GM19438 (cell line): ENCODE measurements at regions not wholly inside any gene's neighbourhood (a gene's known extent, or its start where the extent isn't known, plus 50 kb on each side); places are given as distances from the start of the nearest gene placed in this dataset.

Experiments
- ATAC-seq: cut with Tn5 transposase; IDR thresholded peaks from one replicate; pipeline ENCODE4 v1.9.1; 2021; ENCODE audit warnings: low read depth; ENCODE audit not compliant: unreplicated experiment

DNA sequence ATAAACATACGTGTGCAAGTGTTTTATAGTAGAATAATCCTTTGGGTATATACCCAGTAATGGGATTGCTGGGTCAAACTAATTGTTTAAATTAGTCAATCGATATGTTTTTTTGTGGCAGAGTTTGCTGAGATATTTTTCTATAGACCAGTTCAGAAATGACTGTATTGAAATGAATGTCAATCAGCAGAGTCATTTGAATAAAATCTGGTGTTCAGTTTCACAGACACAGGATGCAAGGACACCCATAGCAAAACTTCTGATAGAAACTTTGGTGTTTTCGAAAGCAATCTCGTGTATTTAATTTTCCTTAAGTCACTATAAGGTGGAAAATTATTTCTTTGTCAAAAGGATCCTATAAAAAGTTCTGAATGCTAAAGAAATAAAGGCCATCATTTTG, 434.4 kb downstream of the RAP2B start:
- no peak for ATAC-seq

DNA sequence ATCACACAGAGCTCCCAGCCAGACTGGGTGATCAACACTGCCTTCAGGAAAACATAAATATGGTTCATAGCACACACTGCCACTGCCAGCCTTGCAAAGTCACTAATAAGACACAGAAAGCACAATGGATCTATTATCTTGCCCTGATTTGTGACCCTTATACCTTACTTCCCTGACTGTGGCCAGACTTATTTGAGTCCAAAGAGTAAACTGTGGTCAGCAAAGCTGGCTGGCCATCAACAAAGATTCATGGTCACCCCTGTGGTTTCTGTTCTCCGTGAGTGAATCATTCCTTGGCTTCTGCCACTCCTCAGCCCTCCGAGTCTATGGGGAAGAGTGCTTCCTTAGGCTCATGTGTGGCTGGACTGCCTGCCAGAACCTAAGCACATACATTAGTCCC, 437.7 kb downstream of the RAP2B start:
- ATAC-seq = no peak

DNA sequence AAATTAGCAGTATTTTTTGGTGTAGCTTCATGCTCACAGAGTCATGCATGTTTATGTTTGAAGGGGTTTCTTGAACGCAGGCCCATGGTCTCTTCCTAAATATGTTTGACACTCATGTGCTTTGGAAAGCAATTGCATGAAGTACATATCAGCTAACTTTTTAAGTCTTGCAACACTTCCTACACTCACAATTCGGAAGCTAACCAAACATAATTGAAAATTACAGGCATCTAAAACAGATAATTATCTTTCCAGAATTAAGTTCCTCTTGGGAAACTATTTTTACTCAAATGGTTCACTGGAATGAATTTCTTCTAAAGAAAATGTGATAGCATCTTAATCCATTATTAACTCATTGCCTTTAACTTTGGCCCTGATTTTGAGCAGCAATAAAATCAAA, 438.9 kb downstream of the RAP2B start:
- no peak for ATAC-seq

DNA sequence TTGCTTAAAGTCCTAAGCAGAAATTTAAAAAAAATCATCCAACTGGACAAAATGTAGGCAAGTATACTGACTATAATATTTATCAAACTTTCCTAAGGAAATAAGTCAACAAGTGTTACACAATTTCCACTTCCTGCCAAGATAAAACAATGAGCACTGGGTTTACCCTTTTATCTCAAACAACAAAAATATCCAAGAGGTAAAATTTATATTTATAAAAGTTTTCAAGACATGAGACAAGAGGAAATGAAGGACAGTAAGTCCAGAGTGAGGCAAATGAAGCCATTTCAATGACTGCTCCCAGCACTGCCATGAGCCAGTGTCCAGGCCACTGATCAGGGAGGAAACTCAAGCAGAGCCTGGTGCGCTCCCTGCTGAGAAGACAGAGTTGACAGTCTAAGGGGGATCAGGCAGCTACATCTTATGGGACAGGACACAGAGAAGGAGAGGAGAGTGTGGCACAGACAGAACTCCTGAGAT, 439.4 kb downstream of the RAP2B start:
- ATAC-seq = no peak

DNA sequence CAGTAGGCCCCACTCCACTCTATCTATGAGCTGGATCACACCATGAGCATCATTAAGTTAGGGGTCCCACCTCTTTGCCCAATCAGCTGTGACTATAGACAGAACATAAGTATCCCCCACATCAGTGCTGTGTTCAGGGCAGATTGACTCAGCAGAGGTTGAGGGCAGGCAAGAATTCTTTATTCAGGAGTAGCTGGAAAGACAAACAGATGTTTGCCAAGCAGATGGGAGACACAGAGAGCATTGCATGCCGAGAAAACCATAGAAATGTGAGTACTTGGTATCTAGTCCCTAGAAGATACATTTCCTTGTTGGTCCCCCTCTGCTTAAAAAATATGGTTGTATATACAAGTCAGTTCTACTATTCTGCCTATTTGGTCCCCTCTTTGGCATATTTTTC, 440.8 kb downstream of the RAP2B start:
- no peak for ATAC-seq

DNA sequence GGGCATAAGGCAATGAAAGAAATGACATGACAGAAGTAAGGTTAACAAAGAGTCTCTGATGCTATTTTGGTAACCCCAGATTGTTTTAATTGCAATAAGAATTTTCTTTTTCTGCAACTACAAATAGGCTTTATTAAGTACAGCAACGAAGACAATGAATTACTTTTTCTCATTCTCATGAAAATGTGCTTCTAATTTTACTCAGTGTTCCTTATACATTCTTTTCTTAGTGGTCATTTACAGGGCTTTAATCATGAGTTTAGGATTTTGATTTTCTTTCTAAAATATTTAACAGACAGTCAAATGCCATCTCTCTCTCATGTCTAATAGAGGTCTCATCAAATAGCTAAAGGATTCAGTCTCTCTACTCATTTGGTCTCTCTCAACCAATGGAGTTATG, 452.1 kb downstream of the RAP2B start:
- no peak for ATAC-seq

DNA sequence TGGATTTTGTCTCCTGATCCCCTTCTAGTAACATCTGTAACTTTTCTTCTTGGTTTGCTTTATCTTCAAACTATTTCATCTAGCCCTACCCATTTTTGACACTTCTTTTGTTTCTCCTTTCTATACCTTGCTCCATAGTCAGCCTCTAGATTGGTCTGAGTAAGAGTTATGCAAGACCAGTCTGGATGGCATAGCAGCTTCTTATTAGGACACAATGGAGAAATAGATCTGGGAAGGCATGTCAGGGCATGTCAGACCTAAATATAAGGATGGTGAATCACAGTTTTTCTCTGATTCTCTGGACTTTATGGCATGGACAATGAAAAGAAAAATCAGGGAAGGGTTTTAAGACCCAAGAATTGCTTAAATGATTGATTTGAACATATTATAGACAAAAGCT, 452.5 kb downstream of the RAP2B start:
- ATAC-seq = no peak

DNA sequence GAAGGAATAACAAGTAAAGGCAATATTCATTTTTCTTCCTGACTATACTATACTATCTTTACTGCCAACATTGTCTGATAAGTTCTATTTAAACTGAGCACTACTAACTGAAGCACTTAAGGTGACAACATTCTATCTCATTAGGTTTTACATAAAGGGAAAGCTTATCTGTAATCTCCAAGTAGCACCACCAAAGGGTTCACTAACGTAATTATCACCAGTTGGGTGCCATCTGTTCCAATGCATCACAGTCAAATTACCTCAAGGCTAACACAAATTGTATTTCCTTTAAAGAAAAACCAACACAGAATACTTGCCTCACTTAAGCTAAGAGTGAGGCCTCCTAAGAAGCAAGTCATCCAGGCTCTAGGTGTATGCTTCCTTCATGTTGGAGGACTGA, 453.8 kb downstream of the RAP2B start:
- ATAC-seq = no peak

DNA sequence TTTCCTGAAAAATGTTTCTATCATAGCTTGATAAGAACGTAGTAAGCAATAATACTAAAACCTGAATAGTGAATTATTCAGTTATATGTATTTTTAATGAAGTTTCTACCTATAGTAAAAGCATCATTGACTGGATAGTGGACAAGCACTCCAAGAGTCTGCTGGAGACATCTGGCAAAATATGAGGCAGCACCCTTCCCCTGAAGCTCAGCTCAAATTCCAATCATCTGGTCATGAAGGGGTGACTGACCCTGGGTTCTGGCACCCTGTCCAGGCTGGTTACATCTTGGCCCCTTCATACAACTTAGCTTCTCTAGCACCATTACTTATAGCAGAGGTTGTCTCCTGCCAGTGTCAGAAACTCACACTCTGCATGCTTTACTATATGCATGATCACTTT, 455.4 kb downstream of the RAP2B start:
- no peak for ATAC-seq

DNA sequence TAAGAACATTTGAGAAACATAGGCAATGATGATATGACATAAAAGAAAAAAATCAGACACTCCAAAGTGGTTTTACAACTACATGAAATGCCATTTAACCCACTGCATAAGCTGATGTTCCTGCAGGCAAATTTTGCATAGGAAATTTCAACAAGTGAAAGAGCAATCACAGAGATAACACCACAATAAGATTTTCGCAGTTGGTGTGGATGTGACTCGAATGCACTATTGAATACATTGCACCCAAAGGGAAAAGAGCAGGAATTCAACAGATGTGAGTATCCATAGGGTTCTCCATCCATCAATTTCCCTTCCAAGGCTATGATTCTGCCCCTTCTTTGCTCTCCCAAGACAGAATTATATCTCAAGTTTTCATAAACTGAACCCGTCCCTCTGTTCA, 456.1 kb downstream of the RAP2B start:
- no peak for ATAC-seq

DNA sequence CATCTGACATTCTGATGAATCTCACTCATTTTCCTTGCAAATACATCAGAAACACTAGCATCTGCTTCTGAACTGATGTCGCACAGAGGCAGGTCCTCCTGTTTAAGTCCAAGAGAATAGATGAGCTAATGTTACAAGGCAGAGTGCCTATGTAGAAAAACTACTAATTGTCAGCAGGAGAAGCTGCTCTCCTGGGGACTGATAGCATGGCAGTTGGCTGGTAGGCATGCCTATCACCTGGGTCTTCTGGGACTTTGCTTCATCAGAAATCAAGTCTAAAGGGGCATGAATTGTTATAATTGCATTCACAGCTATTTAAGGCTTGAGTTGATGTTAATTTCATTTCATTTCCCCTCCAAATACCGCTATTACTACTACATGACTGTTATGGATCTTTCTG, 457.2 kb downstream of the RAP2B start:
- ATAC-seq = no peak

DNA sequence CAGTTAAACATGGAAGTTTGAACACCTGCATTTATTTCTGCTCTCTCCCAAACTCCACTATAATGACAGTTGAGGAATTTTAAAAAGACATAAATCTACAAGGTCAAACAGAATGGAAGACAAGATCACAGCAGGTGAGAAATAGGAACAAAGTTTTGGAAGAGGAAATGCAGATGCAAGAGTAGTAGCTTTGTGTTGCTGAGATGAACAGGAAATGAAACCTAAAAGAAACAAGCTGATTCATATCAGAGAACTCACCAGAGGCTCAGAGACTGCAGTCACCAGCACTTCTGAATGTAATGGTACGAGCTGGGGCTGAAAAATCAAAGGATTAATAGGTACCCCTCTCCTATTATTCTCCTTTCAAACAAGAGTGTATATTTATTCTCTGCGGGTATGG, 459.9 kb downstream of the RAP2B start:
- peak; percentile 97 for ATAC-seq

DNA sequence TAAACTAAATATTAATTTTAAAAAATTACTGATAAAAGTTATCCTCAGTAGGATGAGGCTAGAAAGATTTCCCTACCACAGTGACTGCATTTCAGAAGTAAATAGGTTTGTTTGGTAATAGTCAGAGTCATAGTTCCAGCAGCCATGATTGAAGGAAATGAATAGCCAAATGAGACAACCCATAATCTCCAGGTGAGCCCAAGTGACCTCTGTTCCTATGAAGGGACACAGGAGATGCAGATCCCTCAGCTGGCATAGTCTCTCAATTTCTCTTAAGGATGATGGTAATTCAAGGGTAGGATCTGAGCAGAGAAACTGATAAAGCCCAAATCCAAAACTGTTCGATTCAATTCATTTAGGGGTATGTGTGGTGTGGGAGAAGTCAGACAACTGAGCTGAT, 461.8 kb downstream of the RAP2B start:
- no peak for ATAC-seq

DNA sequence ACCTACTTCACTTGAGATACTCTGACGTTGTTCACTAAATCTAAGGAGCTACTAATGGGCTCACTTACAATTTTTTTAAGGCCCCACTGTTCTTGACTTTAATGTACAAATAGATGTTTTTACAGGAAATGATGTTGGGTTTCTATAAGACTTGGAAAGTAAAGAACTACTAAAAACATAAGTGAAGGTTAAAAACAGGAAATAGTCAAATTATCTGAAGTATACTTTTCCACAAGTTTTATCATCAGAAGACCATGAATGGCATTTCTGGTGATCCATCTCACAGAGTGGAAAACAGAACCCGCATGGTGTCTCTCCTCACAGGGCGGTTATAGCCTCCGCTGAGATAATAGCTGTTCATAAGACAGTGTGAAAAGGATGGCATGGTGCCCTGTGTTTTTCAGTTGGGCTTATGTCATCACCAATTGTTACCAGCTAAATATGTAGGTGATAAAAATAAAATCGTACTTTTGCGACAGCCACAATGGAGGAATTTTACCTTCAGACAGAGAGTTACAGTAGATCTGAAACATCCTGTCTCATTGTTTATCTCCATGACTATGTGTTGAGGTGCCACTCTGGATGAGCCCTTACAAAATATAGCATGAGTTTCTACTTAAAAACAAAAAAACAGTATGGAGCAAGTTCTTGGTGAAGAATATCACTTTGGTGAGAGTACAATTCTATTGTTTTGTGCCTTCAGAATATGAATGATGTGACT, 462.4 kb downstream of the RAP2B start:
- ATAC-seq = no peak

DNA sequence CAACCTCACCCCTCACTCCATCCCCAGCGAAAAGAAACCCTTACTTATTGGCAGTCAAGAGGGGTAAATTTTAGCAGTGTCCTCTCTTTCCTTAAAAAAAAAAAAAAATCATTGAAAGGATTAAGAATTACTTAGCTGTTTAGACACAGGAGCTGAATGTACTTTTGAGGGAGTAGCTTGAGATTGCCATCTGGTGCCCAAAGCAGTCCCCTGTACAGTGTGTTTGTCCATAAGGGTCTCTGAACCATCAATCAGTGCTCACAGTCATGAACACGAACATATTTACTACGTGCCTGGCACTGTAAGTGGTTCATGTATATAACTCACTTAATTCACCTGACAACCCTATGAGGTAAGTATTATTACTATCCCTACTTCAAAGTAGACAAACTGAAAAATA, 463.5 kb downstream of the RAP2B start:
- no peak for ATAC-seq

DNA sequence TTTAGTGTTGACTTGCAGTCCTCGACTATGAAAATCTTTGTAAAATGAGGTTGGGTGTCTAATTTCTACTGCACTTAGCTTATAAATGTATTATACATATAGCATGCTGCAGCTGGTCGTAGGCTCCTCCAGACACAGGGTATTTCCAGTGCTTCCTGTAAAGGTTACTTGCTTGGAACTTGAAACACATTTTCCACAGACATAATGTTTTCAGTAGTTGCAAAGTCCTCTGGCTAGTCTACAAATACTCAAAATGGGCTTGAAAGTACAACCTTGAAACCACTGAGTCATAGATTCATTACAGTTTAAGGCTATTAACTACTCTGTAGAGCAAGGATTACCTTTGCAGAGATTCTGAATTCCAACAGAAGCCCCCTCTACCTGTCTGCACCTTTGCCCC, 464.1 kb downstream of the RAP2B start:
- no peak for ATAC-seq

DNA sequence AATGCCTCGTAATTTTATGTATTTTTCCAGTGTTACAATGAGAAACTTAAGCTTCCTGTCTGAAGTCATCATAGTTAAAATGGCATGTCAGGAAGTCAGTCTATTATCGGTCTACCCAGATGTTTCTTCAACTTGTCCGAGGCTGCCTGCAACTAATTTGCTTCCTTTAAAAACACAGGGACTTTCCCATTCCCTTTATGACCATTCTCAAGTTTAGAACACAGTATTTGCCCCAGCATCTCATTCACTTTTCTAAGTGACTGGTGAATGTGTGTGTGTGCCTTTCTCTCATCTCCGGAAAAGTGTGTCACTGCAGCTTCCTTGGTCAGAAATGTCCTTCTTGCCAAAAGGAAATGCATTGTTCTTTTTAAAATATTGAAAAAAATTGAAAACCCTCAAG, 466.6 kb downstream of the RAP2B start:
- ATAC-seq = no peak

DNA sequence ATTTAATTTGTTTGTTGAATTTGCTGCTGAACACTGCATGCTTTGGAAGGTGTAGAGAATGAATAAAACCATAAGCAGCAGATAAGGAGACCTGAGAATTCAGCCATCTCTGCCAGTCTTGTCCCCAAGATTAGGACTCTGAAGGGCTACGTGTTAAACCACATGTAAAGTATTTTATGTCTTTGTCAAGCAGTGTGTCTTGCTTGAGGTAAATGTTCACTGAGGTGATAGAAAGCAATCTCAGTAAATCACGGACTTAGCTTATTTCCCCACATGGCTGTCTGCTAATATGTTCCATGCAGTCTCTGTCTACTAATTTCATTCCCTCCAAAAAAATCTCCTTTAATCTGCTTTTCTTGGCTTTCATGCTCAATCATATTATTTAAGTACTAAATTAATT, 467.1 kb downstream of the RAP2B start:
- ATAC-seq = no peak

DNA sequence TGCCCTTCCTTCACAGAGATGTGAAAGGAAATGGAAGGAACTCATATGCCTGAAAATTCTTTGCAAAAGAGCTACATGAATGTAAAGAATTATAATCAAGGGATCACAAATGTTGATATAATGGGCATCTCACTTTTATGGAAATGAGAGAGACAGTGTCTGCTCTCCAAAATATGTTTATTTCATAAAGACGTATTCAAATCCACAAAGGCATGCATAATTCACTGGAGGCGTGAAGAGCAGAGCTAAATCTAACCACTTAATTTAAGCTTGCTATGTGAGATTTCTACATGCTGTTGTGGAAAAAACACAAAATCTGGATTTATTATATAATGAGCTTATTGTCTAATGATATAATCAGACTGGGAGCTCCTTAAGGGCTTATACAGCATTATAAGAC, 469.1 kb downstream of the RAP2B start:
- ATAC-seq = no peak

DNA sequence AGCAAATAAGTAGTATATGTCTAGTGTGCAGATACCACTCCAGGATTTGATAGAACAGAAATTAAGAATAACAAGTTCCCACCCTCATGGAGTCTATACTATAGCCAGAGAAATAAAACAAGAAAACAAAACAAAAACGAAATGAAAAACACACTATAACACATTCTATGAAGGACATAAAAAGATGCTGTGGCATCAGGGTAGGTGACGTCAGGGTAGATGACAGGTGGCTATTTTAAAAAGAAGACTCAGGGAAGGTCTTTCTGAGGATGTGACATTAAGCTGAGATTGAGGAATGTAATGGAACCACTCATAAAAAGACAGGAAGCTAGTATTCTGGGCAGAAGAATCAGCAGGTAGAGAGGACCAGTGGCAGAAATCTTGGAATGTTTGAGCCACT, 469.6 kb downstream of the RAP2B start:
- no peak for ATAC-seq

DNA sequence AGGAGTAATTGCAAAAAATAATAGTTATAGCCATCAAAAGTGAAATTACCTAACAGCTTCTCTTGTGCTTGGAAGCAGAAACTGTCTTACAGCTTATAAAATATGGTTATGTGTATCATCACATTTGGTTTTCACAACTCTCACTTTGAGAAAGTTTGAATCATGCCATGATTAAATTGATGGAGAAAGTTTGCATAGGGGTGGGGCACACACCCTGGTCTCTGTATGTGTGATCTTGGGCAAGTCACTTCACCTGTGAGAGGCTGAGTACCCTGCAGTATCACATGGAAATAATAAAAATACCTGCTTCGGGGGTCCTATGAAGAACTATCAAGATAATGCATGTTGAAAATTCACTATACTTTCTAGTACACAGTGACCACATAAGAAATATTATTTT, 471.4 kb downstream of the RAP2B start:
- ATAC-seq = no peak

DNA sequence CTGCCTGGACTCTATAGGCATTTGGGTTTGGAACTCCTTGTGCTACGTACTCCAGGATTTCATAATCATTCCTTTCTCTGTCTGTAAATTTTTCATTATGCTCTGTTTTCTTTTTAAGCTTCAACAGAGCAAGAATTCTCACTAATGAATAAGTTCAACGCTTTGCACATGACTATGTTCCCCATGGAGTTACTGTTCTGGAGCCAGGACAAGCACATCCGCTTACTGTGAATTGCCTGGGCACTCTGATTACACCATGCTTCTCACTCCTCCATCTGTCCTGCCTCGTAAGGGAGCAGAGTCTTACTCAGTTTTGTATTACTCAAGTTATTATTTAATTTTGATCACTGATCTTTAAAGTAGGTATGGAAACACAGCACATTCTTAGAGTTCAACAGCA, 472.7 kb downstream of the RAP2B start:
- no peak for ATAC-seq

DNA sequence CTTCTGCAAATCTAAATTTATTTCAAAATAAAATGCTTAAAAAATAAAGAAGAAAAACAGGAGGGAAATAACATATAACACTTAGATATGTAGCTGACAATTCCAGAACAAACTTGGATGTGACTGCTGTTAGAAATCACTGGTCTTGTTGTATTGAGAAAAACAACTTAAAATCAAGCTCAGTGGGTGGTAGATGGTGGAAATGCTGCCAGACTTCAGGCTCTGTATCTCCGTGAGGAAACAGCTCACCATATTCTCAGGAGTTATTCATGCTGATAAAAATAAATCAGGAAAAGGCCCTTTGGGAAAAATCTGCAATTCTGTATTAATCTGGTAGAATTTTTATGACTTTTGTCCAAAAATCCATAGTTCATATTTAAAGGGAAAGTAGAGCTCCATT, 477.6 kb downstream of the RAP2B start:
- no peak for ATAC-seq
